ENCODE measurements at regions not wholly inside any gene's neighbourhood (a gene's known extent, or its start where the extent isn't known, plus 50 kb on each side); places are given as distances from the start of the nearest gene placed in this dataset.

- TF ChIP-seq EZH2phosphoT487 (IDR thresholded peaks at IDR 0.05; ENCODE audit: borderline replicate concordance, low read length) (no peak), CTCF (IDR thresholded peaks at IDR 0.05; ENCODE audit: low read depth, low read length, poor library complexity, severe bottlenecking) (no peak)
Observed at GRCh38 chr2:63775191-63775590, 66.5 kb upstream of the UGP2 start.
